Activated T-helper 1 cell treated with anti-CD3 and anti-CD28 coated beads, Interleukin-2, amount 50 U/mL, for 16 hours (primary cell): ENCODE measurements at regions not wholly inside any gene's neighbourhood (a gene's known extent, or its start where the extent isn't known, plus 50 kb on each side); places are given as distances from the start of the nearest gene placed in this dataset.
"Not testable (repeated sequence)": the region's sequence is repeated elsewhere in the genome, so short reads cannot be mapped to it uniquely, and the experiment has no call there.

Source experiments
- DNase-seq, 2 donors: peaks; one replicate each; pipeline ENCODE4 v3.0.0-alpha.2; 2020; ENCODE audit warnings: low read depth in 1 of 2, low spot score in 1 of 2

GRCh38 chr18:40346146-40346545, 1608.9 kb upstream of the PIK3C3 start:
- DNase-seq: no peak

GRCh38 chr18:40341701-40342100, 1613.3 kb upstream of the PIK3C3 start:
- DNase-seq: no peak

DNA sequence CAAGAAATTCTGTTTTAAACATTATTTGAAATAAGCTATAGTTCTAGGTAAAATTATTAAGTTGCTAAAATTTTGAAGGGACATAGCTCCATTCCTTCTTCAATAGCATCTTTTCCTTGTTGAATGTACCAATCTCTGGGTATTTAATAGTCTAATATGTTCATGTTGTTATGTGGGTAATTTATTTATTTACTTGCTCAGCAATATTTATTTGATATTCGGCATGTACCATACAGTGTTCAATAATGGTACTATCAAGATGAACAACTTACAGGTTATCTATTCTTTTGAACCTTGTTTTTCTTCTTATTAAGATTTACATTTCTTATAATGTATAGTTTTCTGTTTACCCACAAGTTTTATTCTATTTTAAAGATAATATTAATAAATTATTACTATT, 1616.8 kb upstream of the PIK3C3 start:
- no peak for DNase-seq

GRCh38 chr18:40326985-40327384, 1628.0 kb upstream of the PIK3C3 start:
- DNase-seq: no peak

DNA sequence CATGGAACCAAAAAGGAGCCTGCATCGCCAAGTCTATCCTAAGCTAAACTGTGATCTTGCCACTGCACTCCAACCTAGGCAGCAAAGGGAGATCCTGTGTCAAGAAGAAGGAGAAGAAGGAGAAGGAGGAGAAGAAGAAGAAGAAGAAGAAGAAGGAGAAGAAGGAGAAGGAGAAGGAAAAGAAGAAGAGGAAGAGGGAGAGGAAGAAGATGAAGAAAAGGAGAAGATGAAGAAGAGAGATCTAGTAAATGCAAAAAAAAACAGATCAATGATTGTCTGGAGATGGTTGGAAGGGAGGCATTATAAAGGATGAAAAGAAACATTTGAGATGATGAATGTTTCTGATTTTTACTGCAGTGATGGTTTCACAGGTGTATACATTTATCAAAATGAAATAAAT, 1629.0 kb upstream of the PIK3C3 start:
- DNase-seq: no peak

- DNase-seq: no peak
Measured at GRCh38 chr18:40314199-40314598, 1640.8 kb upstream of the PIK3C3 start.

GRCh38 chr18:40313030-40313642, 1641.9 kb upstream of the PIK3C3 start:
- DNase-seq: no peak

GRCh38 chr18:40307627-40308026, 1647.4 kb upstream of the PIK3C3 start:
- DNase-seq: no peak

GRCh38 chr18:40296717-40297413, 1658.2 kb upstream of the PIK3C3 start:
- DNase-seq: no peak

DNA sequence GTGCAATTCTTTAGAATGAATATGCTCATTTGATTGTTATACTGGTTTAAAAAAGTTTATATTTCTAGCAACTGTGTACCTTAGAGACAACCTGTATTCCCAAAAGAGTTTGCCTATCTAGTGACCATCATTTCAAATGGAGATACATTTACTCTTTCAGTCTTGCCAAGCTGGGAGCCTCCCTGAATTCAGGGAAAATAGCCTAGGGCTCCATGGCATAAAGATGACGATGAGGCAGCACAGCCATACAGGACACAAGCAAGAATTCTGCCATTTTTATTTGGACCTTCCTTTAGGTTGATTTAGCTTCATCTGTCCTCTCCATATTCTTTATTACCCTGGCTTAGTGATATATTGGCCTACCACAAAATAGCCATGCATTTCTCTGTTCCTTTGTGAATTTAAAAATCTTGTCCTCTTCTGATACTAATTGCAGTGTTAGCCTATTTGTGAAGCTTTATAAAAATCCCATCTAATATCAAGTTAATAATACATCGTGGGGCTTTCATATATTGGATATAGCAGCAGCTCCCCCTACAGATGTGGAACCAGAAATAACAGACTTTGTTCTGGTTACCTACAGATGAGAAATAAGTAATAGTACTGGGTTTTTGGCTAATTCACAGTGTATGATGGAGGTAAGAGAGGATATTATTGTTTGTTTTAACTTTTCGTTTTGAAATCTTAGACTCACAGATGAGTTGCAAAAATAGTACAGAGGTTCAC, 1661.9 kb upstream of the PIK3C3 start:
- DNase-seq: no peak

DNA sequence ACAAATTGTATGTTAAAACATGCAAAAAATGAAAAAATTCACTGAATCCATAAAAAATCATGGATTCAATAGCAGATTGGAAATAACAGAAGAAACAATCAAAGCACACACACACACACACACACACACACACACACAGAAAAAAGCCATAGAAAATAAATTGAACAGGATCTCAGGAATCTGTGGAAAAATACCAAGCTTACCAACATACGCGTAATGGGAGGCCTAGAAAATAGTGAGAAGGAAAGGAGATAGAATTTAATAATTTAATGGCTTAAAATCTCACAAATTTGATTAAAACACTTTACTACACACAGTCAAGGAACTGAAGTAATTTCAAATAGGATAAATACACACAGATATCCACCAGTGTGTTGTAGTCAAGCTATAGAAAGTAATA, 1671.5 kb upstream of the PIK3C3 start:
- no peak for DNase-seq

- DNase-seq: not testable (repeated sequence)
Measured at GRCh38 chr18:40281356-40281755, 1673.7 kb upstream of the PIK3C3 start.

GRCh38 chr18:40274618-40275196, 1680.3 kb upstream of the PIK3C3 start:
- no peak for DNase-seq

DNA sequence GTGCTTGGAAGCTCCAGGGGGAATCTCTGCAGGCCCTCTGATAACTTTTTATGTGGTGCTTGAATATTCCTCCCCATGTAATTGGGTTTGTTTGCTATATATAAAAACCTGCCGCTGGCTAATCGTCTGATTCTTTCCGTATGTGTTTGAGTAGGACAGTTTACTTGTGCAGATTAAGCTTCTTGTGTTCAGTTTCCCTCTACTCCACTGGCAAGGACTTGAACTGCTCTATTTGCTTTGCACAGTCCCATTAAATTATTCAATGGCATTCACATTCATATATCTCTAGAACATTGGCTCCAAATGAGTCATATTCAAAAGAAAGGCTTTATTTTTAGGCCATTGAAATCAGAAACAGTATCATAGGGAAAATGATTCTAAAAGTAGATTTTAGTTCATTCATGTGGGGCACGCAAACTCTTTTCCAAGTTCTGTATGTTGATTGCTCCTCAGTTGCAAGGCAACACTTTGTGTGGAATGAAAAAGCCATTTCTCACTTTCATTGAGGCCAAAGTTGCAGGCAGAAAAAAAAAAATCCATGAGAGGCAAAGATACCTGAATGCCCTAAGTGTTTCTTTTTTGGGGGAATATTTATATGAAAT, 1682.3 kb upstream of the PIK3C3 start:
- DNase-seq: no peak

GRCh38 chr18:40259115-40259835, 1695.8 kb upstream of the PIK3C3 start:
- no peak for DNase-seq

DNA sequence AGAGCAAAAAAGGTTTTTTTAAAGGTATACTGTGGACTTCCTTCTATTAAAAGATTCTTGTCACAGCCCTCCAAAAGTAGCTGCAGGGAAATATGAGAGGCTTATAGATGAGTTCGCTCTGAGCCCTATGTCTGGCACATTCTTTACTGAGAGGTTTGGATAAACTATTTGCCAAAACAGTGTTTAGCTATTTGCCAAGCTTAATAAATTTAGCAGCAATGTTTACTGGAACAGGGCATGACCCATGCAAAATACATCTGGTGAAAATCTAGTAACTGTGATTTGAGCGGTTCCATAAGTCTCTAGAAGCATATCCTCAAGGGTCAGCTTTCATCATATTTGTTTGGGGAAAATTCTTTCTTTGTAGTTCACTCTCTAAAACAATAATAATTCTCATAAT, 1696.7 kb upstream of the PIK3C3 start:
- DNase-seq: no peak

GRCh38 chr18:40250236-40250635, 1704.8 kb upstream of the PIK3C3 start:
- DNase-seq: no peak

- no peak for DNase-seq
Measured at GRCh38 chr18:40249390-40250080, 1705.5 kb upstream of the PIK3C3 start.

DNA sequence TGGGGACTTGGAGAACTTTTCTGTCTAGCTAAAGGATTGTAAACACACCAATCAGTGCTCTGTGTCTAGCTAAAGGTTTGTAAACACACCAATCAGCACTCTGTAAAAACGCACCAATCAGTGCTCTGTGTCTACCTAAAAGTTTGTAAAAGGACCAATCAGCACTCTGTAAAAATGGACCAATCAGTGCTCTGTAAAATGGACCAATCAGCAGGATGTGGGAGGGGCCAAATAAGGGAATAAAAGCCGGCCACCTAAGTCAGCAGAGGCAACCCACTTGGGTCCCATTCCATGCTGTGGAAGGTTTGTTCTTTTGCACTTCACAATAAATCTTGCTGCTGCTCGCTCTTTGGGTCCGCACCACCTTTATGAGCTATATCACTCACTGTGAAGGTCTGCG, 1709.4 kb upstream of the PIK3C3 start:
- not testable (repeated sequence) for DNase-seq

DNA sequence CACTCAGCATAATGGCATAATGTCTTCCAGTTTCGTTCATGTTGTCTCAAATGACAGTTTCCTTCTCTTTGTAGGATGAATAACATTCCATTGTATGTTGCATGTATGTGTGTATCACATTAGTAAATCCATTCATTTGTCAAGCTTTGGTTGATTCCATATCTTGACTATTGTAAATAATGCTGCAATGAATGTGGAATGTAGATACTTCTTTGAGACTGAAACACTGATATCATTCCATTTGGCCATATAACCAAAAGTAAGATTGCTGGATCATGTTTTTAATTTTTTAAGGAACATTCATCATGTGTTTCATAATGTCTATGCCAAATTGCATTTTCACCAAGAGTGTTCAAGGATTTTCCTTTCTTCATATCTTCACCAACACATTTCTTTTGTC, 1711.4 kb upstream of the PIK3C3 start:
- no peak for DNase-seq
